H1 (cell line): ENCODE measurements at regions not wholly inside any gene's neighbourhood (a gene's known extent, or its start where the extent isn't known, plus 50 kb on each side); places are given as distances from the start of the nearest gene placed in this dataset.

ENCODE experiments used
- CBX5 ChIP-seq: fragments of 300-800, 300-1000 bp; sonication (generic); IDR thresholded peaks from 2 replicates; pipeline ENCODE4 v1.7.1; 2016; ENCODE audit warnings: antibody characterized with exemption, low read length, low read depth
- POLR2A ChIP-seq, 2 experiments: IDR thresholded peaks; 1 replicate in 1 of 2; 2 replicates in 1 of 2; pipeline ENCODE4 v1.6.1; 2011; ENCODE audit warnings: low read depth in 2 of 2, low read length in 2 of 2, mild to moderate bottlenecking in 2 of 2; ENCODE audit errors: control extremely low read depth in 1 of 2
- TF ChIP-seq, protein P1 (sequence below), 3 experiments: IDR thresholded peaks; 1 replicate in 2 of 3; 2 replicates in 1 of 3; pipeline versions ENCODE4 v1.5.1 to v1.6.1; 2011; ENCODE audit warnings: low read length in 3 of 3, mild to moderate bottlenecking in 3 of 3, inconsistent platforms in 2 of 3, low read depth in 1 of 3, moderate library complexity in 1 of 3; ENCODE audit not compliant: insufficient read depth in 1 of 3; ENCODE audit errors: control extremely low read depth in 1 of 3

DNA sequence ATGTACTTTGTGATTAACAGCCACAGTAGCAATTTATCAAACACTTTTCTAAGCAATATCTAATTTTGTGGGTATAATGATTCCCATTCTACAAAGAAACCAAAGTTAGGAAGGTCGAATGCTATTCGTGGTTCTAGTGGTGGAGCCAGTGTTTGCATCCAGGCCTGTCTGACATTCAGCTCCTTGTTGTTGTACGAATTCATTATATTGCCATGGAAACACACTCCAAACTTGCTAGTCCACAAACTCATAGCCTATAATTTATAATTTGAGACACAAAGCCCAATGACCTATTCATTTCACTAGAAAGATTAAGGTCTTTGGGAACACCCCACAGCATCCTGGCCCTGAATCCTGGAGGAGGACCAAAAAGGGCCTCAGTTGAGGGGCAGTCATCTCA is 52.0 kb upstream of the FRAS1 start:
- TF ChIP-seq, protein P1, sequence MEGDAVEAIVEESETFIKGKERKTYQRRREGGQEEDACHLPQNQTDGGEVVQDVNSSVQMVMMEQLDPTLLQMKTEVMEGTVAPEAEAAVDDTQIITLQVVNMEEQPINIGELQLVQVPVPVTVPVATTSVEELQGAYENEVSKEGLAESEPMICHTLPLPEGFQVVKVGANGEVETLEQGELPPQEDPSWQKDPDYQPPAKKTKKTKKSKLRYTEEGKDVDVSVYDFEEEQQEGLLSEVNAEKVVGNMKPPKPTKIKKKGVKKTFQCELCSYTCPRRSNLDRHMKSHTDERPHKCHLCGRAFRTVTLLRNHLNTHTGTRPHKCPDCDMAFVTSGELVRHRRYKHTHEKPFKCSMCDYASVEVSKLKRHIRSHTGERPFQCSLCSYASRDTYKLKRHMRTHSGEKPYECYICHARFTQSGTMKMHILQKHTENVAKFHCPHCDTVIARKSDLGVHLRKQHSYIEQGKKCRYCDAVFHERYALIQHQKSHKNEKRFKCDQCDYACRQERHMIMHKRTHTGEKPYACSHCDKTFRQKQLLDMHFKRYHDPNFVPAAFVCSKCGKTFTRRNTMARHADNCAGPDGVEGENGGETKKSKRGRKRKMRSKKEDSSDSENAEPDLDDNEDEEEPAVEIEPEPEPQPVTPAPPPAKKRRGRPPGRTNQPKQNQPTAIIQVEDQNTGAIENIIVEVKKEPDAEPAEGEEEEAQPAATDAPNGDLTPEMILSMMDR (IDR thresholded peaks at IDR 0.05; ENCODE audit: control extremely low read depth in 1 of 3, insufficient read depth in 1 of 3, low read depth in 1 of 3, low read length in 3 of 3), result no peak
- TF ChIP-seq POLR2A (IDR thresholded peaks at IDR 0.05; ENCODE audit: control extremely low read depth in 1 of 2, low read depth in 2 of 2, low read length in 2 of 2) (no peak), CBX5 (no peak)
